Activated T-cell treated with anti-CD3 and anti-CD28 coated beads, Interleukin-2, amount 50 U/mL, for 72 hours (primary cell): ENCODE measurements at regions not wholly inside any gene's neighbourhood (a gene's known extent, or its start where the extent isn't known, plus 50 kb on each side); places are given as distances from the start of the nearest gene placed in this dataset.
A peak's percentile ranks its signal among the peaks of the same experiment; 100 is the strongest.

ENCODE experiments used
- ATAC-seq, 2 donors: fragments of 150-1000 bp; cut with Tn5 transposase; replicated peaks in 1 of 2; 2 replicates each; pipeline ENCODE4 v1.10.0; 2021; ENCODE audit warnings: moderate library complexity in 2 of 2, mild to moderate bottlenecking in 1 of 2
- DNase-seq, 2 donors: peaks; one replicate each; pipeline ENCODE4 v3.0.0; 2021 to 2022; ENCODE audit warnings: mixed read lengths in 1 of 2
- H3K27ac Mint-ChIP-seq: one replicate; pipeline ENCODE4 v1.8.0; 2022; ENCODE audit warnings: mild to moderate bottlenecking, moderate library complexity, mixed read lengths
- H3K27me3 Mint-ChIP-seq: one replicate; pipeline ENCODE4 v1.8.0; 2022; ENCODE audit warnings: low read depth, mixed read lengths
- H3K36me3 Mint-ChIP-seq, 2 donors: one replicate each; pipeline ENCODE4 v1.8.0; 2022; ENCODE audit warnings: mixed read lengths in 2 of 2, mild to moderate bottlenecking in 1 of 2; ENCODE audit not compliant: insufficient read depth in 2 of 2
- H3K4me1 Mint-ChIP-seq: one replicate; pipeline ENCODE4 v1.8.0; 2022; ENCODE audit warnings: low read depth, mixed read lengths
- H3K4me3 Mint-ChIP-seq, 2 donors: one replicate each; pipeline ENCODE4 v1.8.0; 2022; ENCODE audit warnings: mild to moderate bottlenecking in 2 of 2, mixed read lengths in 2 of 2, moderate library complexity in 2 of 2
- H3K9me3 Mint-ChIP-seq, 2 donors: one replicate each; pipeline ENCODE4 v1.8.0; 2022; ENCODE audit warnings: mixed read lengths in 2 of 2

DNA sequence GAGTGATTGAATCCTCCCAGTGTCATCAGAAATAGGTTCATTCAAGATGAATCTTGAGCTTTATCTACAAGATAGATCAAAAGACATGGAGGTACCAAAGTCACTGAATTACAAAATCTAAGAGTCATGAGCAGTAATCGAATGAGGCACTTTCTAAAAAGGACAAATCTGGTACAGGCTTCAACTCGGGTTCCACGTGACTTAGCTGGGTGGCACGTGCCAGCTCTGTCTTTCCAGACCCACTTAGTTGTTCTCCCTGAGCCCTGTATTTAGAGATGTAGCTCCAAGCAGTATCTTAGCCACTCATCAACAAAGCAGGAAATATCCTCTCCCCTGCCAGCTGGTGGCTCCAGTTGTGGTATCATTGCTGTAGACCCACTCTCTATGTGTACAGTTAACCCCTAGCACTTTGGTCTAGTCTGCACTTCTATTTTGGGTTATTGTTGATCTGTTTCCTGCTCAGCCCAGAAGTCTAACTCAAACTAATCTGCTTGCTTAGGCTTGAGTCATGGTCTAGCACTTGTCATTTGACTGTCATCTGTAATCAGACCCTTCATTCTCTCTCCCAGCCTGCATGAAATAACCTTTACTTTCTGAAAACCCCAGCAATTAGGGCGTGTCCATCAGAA, 528.7 kb downstream of the ETS1 start:
- DNase-seq, result peak in 1 of 2 donors; percentile 5
- H3K9me3 Mint-ChIP-seq, result peaks cover 0 to 2% of the 10 kb centered on the region in 2 donors

DNA sequence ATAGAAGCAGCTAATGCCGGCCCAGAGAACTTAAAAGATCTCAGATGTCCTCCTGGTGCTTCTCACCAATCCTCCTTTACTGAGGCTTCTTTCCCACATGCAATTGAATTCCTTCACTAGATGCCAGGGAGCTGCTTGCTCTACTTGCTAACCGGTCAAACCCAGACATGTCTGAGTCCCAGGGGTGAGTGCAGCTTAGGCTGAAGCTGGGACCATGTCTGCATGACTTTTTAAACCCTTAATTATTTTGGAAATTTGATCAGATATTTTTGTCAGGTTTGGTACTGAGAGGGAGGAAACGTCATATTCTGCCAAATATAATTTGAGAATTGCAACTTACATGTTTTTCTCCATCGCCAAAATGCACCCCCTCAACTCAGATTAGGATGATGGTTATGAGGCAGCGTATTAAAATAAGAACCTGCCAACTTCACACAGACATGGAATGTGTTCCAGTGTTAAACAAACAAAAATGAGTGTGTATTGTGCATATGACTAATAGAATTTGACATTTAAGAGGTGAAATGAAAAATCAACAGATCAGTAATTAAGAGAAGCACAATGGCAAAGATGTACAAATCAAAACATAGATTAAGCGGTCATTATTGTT, 529.5 kb downstream of the ETS1 start:
- no peaks in the 10 kb centered on the region for H3K36me3 Mint-ChIP-seq
- H3K4me1 Mint-ChIP-seq, result peaks cover 33% of the 10 kb centered on the region
- H3K27ac Mint-ChIP-seq, result peak overlapping the region; percentile 31
- DNase-seq (no peak), ATAC-seq (no peak)
- H3K9me3 Mint-ChIP-seq, result no peaks in the 10 kb centered on the region
- no peaks in the 10 kb centered on the region for H3K27me3 Mint-ChIP-seq
- no peak overlapping the region for H3K4me3 Mint-ChIP-seq

More for the DNA sequence above, 528.7 kb downstream of the ETS1 start:
- peak; percentile 82 to 90 for ATAC-seq
- H3K36me3 Mint-ChIP-seq, result peaks cover 0 to 5% of the 10 kb centered on the region in 2 donors
- H3K4me1 Mint-ChIP-seq, result peaks cover 25% of the 10 kb centered on the region
- no peak overlapping the region for H3K27ac Mint-ChIP-seq
- no peak overlapping the region for H3K4me3 Mint-ChIP-seq
- no peaks in the 10 kb centered on the region for H3K27me3 Mint-ChIP-seq

DNA sequence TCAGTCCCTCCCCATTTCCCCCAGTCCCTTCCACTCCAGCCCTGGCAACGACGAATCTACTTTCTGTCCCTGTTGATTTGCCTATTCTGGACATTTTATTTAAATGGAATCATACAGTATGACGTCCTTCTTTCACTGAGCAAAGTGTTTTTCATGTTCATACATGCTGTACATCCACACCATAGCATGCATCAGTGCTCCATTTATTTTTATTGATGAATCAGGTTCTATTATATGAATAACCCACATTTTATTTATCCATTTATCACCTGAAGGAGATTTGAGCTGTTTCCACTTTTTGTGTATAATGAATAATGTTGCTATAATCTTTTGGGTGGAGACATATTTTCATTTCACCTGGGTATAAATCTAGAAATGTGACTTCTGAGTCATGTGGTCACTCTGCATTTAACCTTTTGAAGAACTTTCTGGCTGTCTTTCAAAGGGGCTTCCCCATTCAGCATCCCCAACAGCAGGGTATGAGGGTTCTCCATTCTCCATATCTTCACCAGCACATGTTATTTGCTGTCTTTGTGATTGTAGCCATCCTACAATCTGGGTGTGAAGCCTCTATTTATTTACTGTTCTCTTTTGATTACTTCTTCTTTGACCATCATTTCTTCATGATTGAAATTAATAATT, 531.7 kb downstream of the ETS1 start:
- Mint-ChIP-seq H3K4me3 (peak overlapping the region in 1 of 2 donors; percentile 36), H3K9me3 (no peaks in the 10 kb centered on the region), H3K36me3 (peaks cover 0 to 2% of the 10 kb centered on the region in 2 donors), H3K27me3 (no peaks in the 10 kb centered on the region), H3K27ac (peak overlapping the region; percentile 83), H3K4me1 (peaks cover 52% of the 10 kb centered on the region)
- no peak for ATAC-seq
- no peak for DNase-seq

DNA sequence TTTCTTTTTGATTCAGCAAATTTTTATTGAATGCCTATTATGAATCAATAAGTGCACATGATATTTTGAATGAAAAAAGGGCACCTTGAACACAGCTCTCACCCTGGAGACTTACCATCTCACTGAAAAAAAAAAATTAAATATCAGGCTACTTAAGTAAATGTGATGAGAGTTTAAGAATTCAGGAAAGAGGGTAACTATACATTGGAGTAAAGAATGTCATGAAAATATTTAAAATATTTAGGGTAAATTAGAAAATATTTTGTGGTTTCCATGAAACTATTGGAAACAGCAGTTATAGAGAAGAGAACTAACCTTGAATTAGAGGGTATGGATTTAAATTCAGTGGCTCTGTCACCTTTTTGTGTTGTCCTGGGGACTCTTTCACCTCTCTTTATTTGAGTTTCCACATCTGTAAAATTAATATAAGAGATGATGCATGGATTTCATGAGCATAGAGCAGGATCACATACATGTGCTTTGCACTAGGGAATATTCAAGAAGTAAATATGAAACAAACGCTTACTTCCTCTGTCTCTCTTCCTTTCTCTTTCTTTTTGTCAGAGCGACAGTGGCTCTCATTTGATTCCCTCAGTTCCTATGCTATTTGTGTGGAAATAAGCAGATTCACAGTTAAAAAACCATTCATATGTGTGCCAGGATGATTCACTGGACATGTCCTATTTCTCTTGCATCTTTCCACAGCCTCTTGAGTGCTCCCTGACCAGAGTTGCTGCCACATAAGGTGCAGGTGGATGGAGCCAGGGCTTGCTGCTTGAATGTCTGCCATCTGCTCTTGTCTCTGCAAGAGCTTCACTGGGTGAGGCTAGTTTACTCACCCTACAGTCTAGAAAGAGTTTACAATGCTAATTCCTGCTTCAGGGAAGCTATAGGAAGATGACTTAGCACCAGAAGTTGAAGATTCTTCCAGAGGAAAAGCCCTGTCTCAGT, 533.1 kb downstream of the ETS1 start:
- DNase-seq (peak in 1 of 2 donors; percentile 19), ATAC-seq (no peak)
- H3K36me3 Mint-ChIP-seq, result peaks cover 0 to 2% of the 10 kb centered on the region in 2 donors
- no peaks in the 10 kb centered on the region for H3K9me3 Mint-ChIP-seq
- H3K27ac Mint-ChIP-seq, result peak overlapping the region; percentile 95
- no peaks in the 10 kb centered on the region for H3K27me3 Mint-ChIP-seq
- H3K4me3 Mint-ChIP-seq, result peak overlapping the region; percentile 77 to 87
- H3K4me1 Mint-ChIP-seq, result peaks cover 67% of the 10 kb centered on the region

DNA sequence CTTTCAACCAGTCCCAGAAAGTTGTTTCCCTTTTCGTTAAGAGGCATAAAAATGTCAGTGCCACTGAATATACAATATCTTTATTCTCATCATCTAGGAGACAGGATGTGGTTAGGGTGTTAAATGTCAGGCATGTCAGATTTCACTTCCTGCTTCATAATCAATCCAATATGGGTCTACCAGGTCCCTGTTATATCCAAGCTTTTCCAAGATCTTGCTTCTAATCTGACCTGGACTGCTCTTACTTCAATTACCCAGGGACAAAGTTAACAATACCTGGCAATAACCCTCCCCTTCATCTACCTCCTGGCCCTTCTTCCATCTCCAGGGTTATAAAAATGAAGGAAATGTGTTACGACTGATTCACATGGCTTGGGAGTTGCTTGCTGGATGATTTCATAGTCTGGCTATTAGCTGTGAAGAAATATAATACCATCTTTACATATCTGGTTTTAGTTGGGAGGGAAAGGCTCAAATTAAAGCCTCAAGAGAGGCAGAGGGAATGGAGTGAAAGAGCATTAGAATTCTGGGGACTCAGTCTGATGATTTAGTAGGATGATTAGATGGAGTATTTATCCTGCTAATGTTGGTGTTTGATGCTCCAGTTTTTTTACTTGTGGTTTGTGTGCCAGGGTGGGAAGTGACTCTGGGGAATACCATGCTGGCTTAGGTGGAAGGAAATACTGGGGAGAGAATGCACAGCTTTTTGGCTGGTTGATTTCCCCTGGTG, 534.3 kb downstream of the ETS1 start:
- H3K36me3 Mint-ChIP-seq, result peaks cover 0 to 2% of the 10 kb centered on the region in 2 donors
- peak overlapping the region; percentile 83 for H3K27ac Mint-ChIP-seq
- H3K9me3 Mint-ChIP-seq, result no peaks in the 10 kb centered on the region
- no peaks in the 10 kb centered on the region for H3K27me3 Mint-ChIP-seq
- H3K4me1 Mint-ChIP-seq, result peaks cover 72% of the 10 kb centered on the region
- no peak for DNase-seq
- H3K4me3 Mint-ChIP-seq, result peak overlapping the region; percentile 70 to 77
- peak; percentile 45 to 61 for ATAC-seq

DNA sequence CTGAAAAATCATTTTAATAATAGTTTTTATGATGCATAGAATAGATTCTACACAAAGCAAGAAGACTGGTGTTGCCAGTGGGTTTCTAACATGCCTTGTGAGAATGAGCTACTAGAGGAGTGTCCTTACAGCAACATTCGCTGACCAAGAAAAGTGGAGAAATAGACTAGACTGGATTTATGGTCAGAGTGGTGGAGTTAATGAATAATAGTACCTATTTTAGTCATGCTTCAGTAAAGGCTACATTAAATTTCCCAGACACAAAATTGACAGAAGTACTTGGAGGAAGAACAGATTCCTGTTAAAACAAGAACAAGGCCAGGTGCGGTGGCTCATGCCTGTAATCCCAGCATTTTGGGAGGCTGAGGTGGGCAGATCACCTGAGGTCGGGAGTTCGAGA, 539.2 kb downstream of the ETS1 start:
- peaks cover 0 to 10% of the 10 kb centered on the region in 2 donors for H3K36me3 Mint-ChIP-seq

DNA sequence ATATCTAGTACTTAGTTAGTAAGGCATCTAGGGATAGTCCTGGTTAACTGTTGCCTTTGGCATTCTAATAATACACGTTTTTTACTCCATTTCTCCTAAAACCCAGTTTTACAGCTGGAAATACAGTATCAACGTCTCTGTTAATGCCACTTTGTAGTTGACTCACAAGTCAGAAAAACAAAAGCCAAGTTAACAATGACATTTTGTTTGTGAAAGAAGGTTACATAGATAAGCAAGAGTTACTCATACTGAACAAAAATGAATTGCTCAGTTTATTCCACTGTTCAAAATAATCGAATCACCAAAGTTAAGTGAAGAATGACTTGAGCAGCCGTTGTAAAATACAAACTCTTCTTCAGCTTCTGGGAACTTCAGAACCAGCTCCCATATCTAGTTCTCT, 540.3 kb downstream of the ETS1 start:
- Mint-ChIP-seq H3K9me3 (peaks cover 3 to 6% of the 10 kb centered on the region in 2 donors), H3K4me3 (peak overlapping the region in 1 of 2 donors; percentile 61), H3K4me1 (peaks cover 46% of the 10 kb centered on the region), H3K27ac (peak overlapping the region; percentile 87), H3K27me3 (no peaks in the 10 kb centered on the region), H3K36me3 (peaks cover 0 to 10% of the 10 kb centered on the region in 2 donors)
- DNase-seq (no peak), ATAC-seq (peak; percentile 26 to 45)

More for the DNA sequence above, 539.2 kb downstream of the ETS1 start:
- Mint-ChIP-seq H3K4me3 (no peak overlapping the region), H3K4me1 (peaks cover 53% of the 10 kb centered on the region), H3K27ac (no peak overlapping the region), H3K27me3 (no peaks in the 10 kb centered on the region), H3K9me3 (peaks cover 3 to 6% of the 10 kb centered on the region in 2 donors)
- no peak for ATAC-seq
- DNase-seq, result no peak

DNA sequence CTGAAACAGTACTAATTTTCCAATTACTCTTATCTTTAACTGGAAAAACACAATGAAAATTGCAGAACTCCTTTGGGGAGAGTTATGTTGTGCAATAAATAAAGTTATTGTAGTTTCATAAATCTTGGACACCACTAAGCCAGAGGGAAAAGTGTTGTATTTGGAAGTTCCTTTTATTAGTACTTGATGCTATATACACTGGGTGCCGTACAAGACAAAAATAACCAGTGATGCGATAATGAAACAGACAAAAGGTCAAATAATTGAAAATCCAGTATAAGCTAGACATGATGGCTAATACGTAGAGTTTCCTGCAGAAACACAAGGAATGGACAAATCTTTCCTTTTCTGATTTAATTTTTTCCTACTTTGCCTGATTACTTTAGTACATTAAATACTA, 541.1 kb downstream of the ETS1 start:
- Mint-ChIP-seq H3K27me3 (no peaks in the 10 kb centered on the region), H3K36me3 (peaks cover 0 to 9% of the 10 kb centered on the region in 2 donors), H3K27ac (no peak overlapping the region), H3K9me3 (peaks cover 3 to 6% of the 10 kb centered on the region in 2 donors), H3K4me1 (peaks cover 43% of the 10 kb centered on the region), H3K4me3 (no peak overlapping the region)
- ATAC-seq (no peak), DNase-seq (no peak)

DNA sequence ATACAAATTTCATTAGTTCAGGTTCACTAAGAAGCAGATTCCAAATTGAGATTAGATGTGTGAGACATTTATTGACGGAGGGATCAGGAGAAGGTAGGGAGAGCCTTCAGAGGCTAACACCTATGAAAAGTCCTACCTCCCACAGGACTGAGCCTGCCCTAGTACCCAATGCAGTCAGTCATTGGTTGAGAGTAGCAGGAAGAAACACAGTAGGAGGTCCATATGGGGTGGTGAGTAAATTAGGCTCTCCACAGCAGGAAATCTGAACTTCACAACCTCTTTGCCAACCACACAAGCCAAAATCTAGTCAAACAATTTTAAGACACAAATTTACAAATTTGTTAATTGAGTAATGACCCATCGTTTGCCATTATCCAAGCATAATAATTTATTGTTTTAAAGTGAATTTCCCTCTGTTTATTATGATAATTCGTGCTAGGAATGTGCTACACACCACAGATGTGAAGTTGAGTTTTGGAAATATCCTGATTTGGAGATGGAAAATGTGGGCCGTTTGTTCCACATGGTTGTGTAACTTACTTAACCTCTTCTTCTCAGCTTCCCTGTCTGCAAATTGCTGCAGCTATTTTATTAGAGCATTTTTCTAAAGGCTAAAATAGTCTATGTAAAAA, 542.1 kb downstream of the ETS1 start:
- no peaks in the 10 kb centered on the region for H3K27me3 Mint-ChIP-seq
- DNase-seq (no peak), ATAC-seq (peak in 1 of 2 donors; percentile 48)
- H3K36me3 Mint-ChIP-seq, result peaks cover 0 to 9% of the 10 kb centered on the region in 2 donors
- no peak overlapping the region for H3K27ac Mint-ChIP-seq
- H3K9me3 Mint-ChIP-seq, result peaks cover 3 to 6% of the 10 kb centered on the region in 2 donors
- no peak overlapping the region for H3K4me3 Mint-ChIP-seq
- peaks cover 43% of the 10 kb centered on the region for H3K4me1 Mint-ChIP-seq

DNA sequence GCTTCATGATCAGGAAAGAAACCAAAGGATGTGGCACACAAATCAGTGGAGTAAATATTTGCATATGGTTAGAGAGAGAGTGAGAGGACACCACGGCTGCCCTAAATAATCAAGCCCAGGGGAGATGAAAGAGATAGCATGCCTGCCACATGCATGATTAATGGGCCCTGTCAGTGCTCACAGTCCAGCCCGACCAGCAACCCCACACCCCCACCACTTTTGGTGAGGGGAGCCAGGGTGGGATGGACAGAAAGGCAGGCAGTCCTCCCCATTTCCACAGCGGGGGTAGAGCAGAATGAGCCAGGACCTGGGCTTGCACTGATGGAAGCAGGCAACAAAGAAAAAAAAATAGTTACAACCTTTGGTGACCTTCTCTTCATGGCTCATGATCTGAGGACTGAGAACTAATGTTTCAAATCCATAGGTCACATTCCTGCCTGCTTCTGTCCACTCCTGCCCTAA, 545.0 kb downstream of the ETS1 start:
- peak overlapping the region in 1 of 2 donors; percentile 44 for H3K4me3 Mint-ChIP-seq

DNA sequence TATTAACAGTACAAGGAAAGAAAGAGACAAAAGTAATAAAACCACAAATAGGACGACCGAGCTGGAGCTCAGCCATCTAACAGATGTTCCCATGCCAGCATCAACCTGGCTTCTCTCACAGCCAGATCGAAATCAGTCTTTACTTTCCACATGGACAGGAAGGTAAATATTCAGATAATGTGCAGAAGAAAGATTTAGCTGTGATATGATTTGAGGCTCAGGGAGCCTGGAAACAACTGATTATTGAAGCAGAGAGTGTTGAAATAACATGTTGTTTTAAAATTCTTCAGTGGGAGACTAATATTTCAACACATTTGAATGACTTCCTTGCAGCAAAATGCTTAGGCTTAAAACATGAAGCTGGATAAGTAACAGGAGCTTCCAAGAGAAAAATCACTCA, 546.8 kb downstream of the ETS1 start:
- peaks cover 50% of the 10 kb centered on the region for H3K4me1 Mint-ChIP-seq

More for the DNA sequence above, 545.0 kb downstream of the ETS1 start:
- ATAC-seq (no peak), DNase-seq (no peak)
- H3K27me3 Mint-ChIP-seq, result no peaks in the 10 kb centered on the region
- peaks cover 50% of the 10 kb centered on the region for H3K4me1 Mint-ChIP-seq
- peaks cover 0 to 9% of the 10 kb centered on the region in 2 donors for H3K36me3 Mint-ChIP-seq
- H3K27ac Mint-ChIP-seq, result no peak overlapping the region
- peaks cover 3 to 6% of the 10 kb centered on the region in 2 donors for H3K9me3 Mint-ChIP-seq

More for the DNA sequence above, 546.8 kb downstream of the ETS1 start:
- Mint-ChIP-seq H3K9me3 (peaks cover 3 to 6% of the 10 kb centered on the region in 2 donors), H3K4me3 (peak overlapping the region in 1 of 2 donors; percentile 31), H3K27me3 (no peaks in the 10 kb centered on the region), H3K36me3 (peaks cover 0 to 9% of the 10 kb centered on the region in 2 donors), H3K27ac (no peak overlapping the region)
- no peak for ATAC-seq
- DNase-seq, result no peak
